ENCODE measurements at regions not wholly inside any gene's neighbourhood (a gene's known extent, or its start where the extent isn't known, plus 50 kb on each side); places are given as distances from the start of the nearest gene placed in this dataset.

- TF ChIP-seq TCF7L2 (IDR thresholded peaks at IDR 0.05; ENCODE audit: low read depth, low read length) (no peak), POLR2AphosphoS5 (IDR thresholded peaks at IDR 0.05; ENCODE audit: low read depth, low read length) (no peak), CTCF (IDR thresholded peaks at IDR 0.05) (no peak), SIN3A (IDR thresholded peaks at IDR 0.05; ENCODE audit: borderline replicate concordance, insufficient read depth, low read depth, low read length) (no peak)
- TF ChIP-seq, protein P1, sequence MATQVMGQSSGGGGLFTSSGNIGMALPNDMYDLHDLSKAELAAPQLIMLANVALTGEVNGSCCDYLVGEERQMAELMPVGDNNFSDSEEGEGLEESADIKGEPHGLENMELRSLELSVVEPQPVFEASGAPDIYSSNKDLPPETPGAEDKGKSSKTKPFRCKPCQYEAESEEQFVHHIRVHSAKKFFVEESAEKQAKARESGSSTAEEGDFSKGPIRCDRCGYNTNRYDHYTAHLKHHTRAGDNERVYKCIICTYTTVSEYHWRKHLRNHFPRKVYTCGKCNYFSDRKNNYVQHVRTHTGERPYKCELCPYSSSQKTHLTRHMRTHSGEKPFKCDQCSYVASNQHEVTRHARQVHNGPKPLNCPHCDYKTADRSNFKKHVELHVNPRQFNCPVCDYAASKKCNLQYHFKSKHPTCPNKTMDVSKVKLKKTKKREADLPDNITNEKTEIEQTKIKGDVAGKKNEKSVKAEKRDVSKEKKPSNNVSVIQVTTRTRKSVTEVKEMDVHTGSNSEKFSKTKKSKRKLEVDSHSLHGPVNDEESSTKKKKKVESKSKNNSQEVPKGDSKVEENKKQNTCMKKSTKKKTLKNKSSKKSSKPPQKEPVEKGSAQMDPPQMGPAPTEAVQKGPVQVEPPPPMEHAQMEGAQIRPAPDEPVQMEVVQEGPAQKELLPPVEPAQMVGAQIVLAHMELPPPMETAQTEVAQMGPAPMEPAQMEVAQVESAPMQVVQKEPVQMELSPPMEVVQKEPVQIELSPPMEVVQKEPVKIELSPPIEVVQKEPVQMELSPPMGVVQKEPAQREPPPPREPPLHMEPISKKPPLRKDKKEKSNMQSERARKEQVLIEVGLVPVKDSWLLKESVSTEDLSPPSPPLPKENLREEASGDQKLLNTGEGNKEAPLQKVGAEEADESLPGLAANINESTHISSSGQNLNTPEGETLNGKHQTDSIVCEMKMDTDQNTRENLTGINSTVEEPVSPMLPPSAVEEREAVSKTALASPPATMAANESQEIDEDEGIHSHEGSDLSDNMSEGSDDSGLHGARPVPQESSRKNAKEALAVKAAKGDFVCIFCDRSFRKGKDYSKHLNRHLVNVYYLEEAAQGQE (IDR thresholded peaks at IDR 0.05; ENCODE audit: insufficient read depth in 1 of 2, low read depth in 2 of 2, low read length in 1 of 2): no peak
- no peak for ATAC-seq
- no peak overlapping the region for H3K4me3 ChIP-seq (ENCODE audit: low read depth in 2 of 2, low read length in 2 of 2)
- intact Hi-C loops (cut with micrococcal nuclease; ENCODE audit: unreplicated experiment): no loop called here
- H3K36me3 ChIP-seq (ENCODE audit: control insufficient read depth, insufficient read depth, low read length): no peaks in the 10 kb centered on the region
- ChIA-PET POLR2A (no interaction called here), CTCF (no interaction called here)
- BruUV-seq (replicated peaks): no TSS peak
- DNase-seq (ENCODE audit: low read depth, low spot score): no peak
- H3K9me3 ChIP-seq (ENCODE audit: control insufficient read depth, insufficient read depth, low read depth, low read length): no peaks in the 10 kb centered on the region
- no peak overlapping the region for H3K27ac ChIP-seq (ENCODE audit: low read length)
- in situ Hi-C loops (cut with HindIII; ENCODE audit: low pct_unique_long_range_greater_than_20kb, low sequenced_read_pairs): no loop called here
- no peaks in the 10 kb centered on the region for H3K4me1 ChIP-seq (ENCODE audit: control insufficient read depth, insufficient read depth, low read length)
- H3K27me3 ChIP-seq (ENCODE audit: control insufficient read depth, insufficient read depth, low read length): no peaks in the 10 kb centered on the region
These were observed 127.7 kb downstream of the NAV1 start for GRCh38 chr1:201666645-201667044.

DNA sequence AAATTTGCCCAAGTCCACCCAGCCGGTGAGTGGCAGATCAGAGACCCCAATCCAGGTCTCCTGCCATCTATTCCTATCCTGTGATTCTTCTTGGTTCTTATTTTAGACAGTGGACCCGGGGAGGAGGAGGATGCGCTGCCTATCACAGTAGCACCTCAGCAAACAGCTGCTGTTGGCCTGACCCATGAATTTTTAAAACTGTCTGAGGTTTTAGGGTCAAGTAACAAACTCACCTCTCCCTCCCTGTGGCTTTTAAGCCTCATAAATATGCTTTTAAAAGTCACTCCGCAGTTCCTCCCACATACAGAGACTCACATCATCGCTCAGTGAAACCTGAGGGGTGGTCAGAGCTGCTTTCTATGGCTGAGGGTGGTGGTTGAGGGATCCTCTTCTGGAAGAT is 128.6 kb downstream of the NAV1 start:
- H3K9me3 ChIP-seq (ENCODE audit: control insufficient read depth, insufficient read depth, low read depth, low read length): no peaks in the 10 kb centered on the region
- BruUV-seq (replicated peaks): no TSS peak
- POLR2A ChIA-PET: no interaction called here

More for the DNA sequence above, 128.6 kb downstream of the NAV1 start:
- CTCF ChIA-PET: no interaction called here
- no peak overlapping the region for H3K4me3 ChIP-seq (ENCODE audit: low read depth in 2 of 2, low read length in 2 of 2)
- intact Hi-C loops (cut with micrococcal nuclease; ENCODE audit: unreplicated experiment): no loop called here
- H3K4me1 ChIP-seq (ENCODE audit: control insufficient read depth, insufficient read depth, low read length): no peaks in the 10 kb centered on the region
- H3K36me3 ChIP-seq (ENCODE audit: control insufficient read depth, insufficient read depth, low read length): no peaks in the 10 kb centered on the region
- H3K27ac ChIP-seq (ENCODE audit: low read length): no peak overlapping the region
- in situ Hi-C loops (cut with HindIII; ENCODE audit: low pct_unique_long_range_greater_than_20kb, low sequenced_read_pairs): no loop called here
- DNase-seq (ENCODE audit: low read depth, low spot score): no peak
- ATAC-seq: no peak
- TF ChIP-seq POLR2AphosphoS5 (IDR thresholded peaks at IDR 0.05; ENCODE audit: low read depth, low read length) (no peak), SIN3A (IDR thresholded peaks at IDR 0.05; ENCODE audit: borderline replicate concordance, insufficient read depth, low read depth, low read length) (no peak), TCF7L2 (IDR thresholded peaks at IDR 0.05; ENCODE audit: low read depth, low read length) (no peak), CTCF (IDR thresholded peaks at IDR 0.05) (no peak)
- TF ChIP-seq, protein P1 (IDR thresholded peaks at IDR 0.05; ENCODE audit: insufficient read depth in 1 of 2, low read depth in 2 of 2, low read length in 1 of 2): no peak
- H3K27me3 ChIP-seq (ENCODE audit: control insufficient read depth, insufficient read depth, low read length): no peaks in the 10 kb centered on the region
